GM12872 (cell line): ENCODE measurements at regions not wholly inside any gene's neighbourhood (a gene's known extent, or its start where the extent isn't known, plus 50 kb on each side); places are given as distances from the start of the nearest gene placed in this dataset.

Source experiments
- TF ChIP-seq, protein P1 (sequence below): IDR thresholded peaks from 3 replicates; pipeline ENCODE4 v1.5.1; 2011; ENCODE audit warnings: low read depth, mild to moderate bottlenecking, low read length, moderate library complexity; ENCODE audit not compliant: insufficient read depth

DNA sequence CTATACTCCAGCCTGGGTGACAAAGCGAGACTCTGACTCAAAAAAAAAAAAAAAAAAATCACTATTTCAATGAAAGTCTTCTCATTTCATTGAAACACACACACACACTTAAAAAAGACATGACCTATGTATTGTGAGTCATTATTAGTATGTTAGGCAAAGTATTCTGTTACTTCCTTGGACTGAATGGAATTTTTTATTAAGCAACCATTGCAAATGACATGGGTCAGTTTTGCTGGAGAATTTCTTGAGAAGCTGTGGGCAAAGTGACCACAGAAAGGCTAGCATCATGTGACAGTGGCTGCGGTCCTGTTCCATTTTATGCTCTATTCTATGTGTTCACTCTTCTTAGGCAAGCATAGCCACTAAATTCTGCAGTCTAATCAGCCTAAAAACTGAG is 695.7 kb downstream of the TDRD15 start:
- TF ChIP-seq, protein P1, sequence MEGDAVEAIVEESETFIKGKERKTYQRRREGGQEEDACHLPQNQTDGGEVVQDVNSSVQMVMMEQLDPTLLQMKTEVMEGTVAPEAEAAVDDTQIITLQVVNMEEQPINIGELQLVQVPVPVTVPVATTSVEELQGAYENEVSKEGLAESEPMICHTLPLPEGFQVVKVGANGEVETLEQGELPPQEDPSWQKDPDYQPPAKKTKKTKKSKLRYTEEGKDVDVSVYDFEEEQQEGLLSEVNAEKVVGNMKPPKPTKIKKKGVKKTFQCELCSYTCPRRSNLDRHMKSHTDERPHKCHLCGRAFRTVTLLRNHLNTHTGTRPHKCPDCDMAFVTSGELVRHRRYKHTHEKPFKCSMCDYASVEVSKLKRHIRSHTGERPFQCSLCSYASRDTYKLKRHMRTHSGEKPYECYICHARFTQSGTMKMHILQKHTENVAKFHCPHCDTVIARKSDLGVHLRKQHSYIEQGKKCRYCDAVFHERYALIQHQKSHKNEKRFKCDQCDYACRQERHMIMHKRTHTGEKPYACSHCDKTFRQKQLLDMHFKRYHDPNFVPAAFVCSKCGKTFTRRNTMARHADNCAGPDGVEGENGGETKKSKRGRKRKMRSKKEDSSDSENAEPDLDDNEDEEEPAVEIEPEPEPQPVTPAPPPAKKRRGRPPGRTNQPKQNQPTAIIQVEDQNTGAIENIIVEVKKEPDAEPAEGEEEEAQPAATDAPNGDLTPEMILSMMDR = no peak

GRCh38 chr2:21820271-21820670 is 696.5 kb downstream of the TDRD15 start:
- TF ChIP-seq, protein P1 = no peak

- TF ChIP-seq, protein P1 = no peak
Measured at GRCh38 chr2:21821672-21822227, 698.0 kb downstream of the TDRD15 start.

- TF ChIP-seq, protein P1 = no peak
Measured at GRCh38 chr2:21822505-21822904, 698.7 kb downstream of the TDRD15 start.

GRCh38 chr2:21833767-21834166 is 710.0 kb downstream of the TDRD15 start:
- TF ChIP-seq, protein P1 = no peak

- TF ChIP-seq, protein P1 = no peak
Measured at GRCh38 chr2:21836261-21836660, 712.5 kb downstream of the TDRD15 start.

DNA sequence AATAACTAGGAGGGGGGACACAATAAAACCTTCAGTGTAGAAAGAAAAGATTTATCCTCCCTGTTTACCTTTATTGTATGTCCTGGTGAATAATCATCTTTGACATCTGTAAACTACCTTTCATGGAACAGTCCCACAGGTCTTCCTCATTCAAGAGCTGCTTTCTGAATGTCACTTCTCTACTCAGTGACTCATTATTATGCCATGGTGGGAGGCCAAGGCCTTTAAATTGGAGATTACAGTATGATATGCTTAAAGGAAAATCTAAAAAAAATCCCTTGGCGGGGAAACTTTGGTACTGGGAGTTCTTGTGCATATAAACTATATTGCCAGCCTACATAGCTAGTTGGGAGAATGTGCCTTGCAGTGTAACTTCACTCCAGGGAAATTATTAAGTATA is 713.0 kb downstream of the TDRD15 start:
- TF ChIP-seq, protein P1 = no peak
